ENCODE measurements at regions not wholly inside any gene's neighbourhood (a gene's known extent, or its start where the extent isn't known, plus 50 kb on each side); places are given as distances from the start of the nearest gene placed in this dataset.

- DNase-seq, result no peak
Measured at GRCh38 chr11:8340296-8340695, 76.6 kb upstream of the LMO1 start.

GRCh38 chr11:8339592-8340022, 75.9 kb upstream of the LMO1 start:
- no peak for DNase-seq

GRCh38 chr11:8338138-8338537, 74.5 kb upstream of the LMO1 start:
- no peak for DNase-seq

- no peak for DNase-seq
Measured at GRCh38 chr11:8337130-8337795, 73.6 kb upstream of the LMO1 start.

GRCh38 chr11:8336356-8337129, 72.9 kb upstream of the LMO1 start:
- no peak for DNase-seq

GRCh38 chr11:8335683-8336082, 72.0 kb upstream of the LMO1 start:
- no peak for DNase-seq

- no peak for DNase-seq
Measured at GRCh38 chr11:8335186-8335585, 71.5 kb upstream of the LMO1 start.

GRCh38 chr11:8333811-8334401, 70.2 kb upstream of the LMO1 start:
- no peak for DNase-seq

- no peak for DNase-seq
Measured at GRCh38 chr11:8333376-8333775, 69.7 kb upstream of the LMO1 start.

- no peak for DNase-seq
Measured at GRCh38 chr11:8332891-8333290, 69.2 kb upstream of the LMO1 start.

- no peak for DNase-seq
Measured at GRCh38 chr11:8332196-8332595, 68.5 kb upstream of the LMO1 start.

- DNase-seq, result no peak
Measured at GRCh38 chr11:8331767-8332166, 68.1 kb upstream of the LMO1 start.

GRCh38 chr11:8330896-8331295, 67.2 kb upstream of the LMO1 start:
- no peak for DNase-seq

GRCh38 chr11:8330404-8330803, 66.7 kb upstream of the LMO1 start:
- no peak for DNase-seq

GRCh38 chr11:8329847-8330361, 66.2 kb upstream of the LMO1 start:
- DNase-seq, result no peak

- DNase-seq, result no peak
Measured at GRCh38 chr11:8329336-8329735, 65.7 kb upstream of the LMO1 start.

GRCh38 chr11:8328848-8329330, 65.2 kb upstream of the LMO1 start:
- DNase-seq, result peak; percentile 28 to 29

GRCh38 chr11:8328231-8328794, 64.6 kb upstream of the LMO1 start:
- DNase-seq, result no peak

- DNase-seq, result no peak
Measured at GRCh38 chr11:8327761-8328192, 64.1 kb upstream of the LMO1 start.

- no peak for DNase-seq
Measured at GRCh38 chr11:8326337-8326736, 62.7 kb upstream of the LMO1 start.

GRCh38 chr11:8325591-8326304, 62.1 kb upstream of the LMO1 start:
- no peak for DNase-seq

GRCh38 chr11:8323161-8323935, 59.7 kb upstream of the LMO1 start:
- DNase-seq, result no peak

Data from activated CD4-positive, alpha-beta T cell treated with anti-CD3 and anti-CD28 coated beads, Interleukin-2, amount 50 U/mL, for 4 hours (primary cell).